GM12892 (cell line): ENCODE measurements at regions not wholly inside any gene's neighbourhood (a gene's known extent, or its start where the extent isn't known, plus 50 kb on each side); places are given as distances from the start of the nearest gene placed in this dataset.

ENCODE experiments used
- POLR2A ChIP-seq: IDR thresholded peaks from 2 replicates; pipeline ENCODE4 v1.6.1; 2011; ENCODE audit warnings: low read depth, low read length, control low read depth
- POLR2AphosphoS5 ChIP-seq: IDR thresholded peaks from 2 replicates; pipeline ENCODE4 v1.6.1; 2011; ENCODE audit warnings: low read depth, low read length, control low read depth

GRCh38 chr13:63983366-63983765 is 2567.7 kb upstream of the PCDH20 start:
- no peak for TF ChIP-seq POLR2AphosphoS5
- TF ChIP-seq POLR2A, result no peak
